Heart left ventricle (tissue), 16 donors: ENCODE measurements at regions not wholly inside any gene's neighbourhood (a gene's known extent, or its start where the extent isn't known, plus 50 kb on each side); places are given as distances from the start of the nearest gene placed in this dataset.

Experiments used
- ATAC-seq, 4 donors: fragments of 200-7000 bp; cut with Tn5 transposase; one replicate each; pipeline ENCODE4 v1.9.1; 2020 to 2022; ENCODE audit warnings: moderate library complexity in 4 of 4, mild to moderate bottlenecking in 3 of 4, moderate number of reproducible peaks in 1 of 4
- DNase-seq, 5 donors: peaks; one replicate each; pipeline ENCODE4 v3.0.0-alpha.2; 2020
- H3K27ac ChIP-seq, 12 donors: fragments of 200-600 bp; sonication (generic) in 4 of 12; one replicate each; pipeline versions ENCODE4 v1.5.0 to v1.8.0; 2016 to 2022; ENCODE audit warnings: mild to moderate bottlenecking in 2 of 12
- H3K27me3 ChIP-seq, 9 donors: fragments of 200-600 bp; sonication (generic) in 2 of 9; one replicate each; pipeline versions ENCODE4 v1.5.1 to v1.8.0; 2016 to 2022; ENCODE audit warnings: mild to moderate bottlenecking in 3 of 9
- H3K36me3 ChIP-seq, 9 donors: fragments of 200-600 bp; sonication (generic) in 2 of 9; one replicate each; pipeline versions ENCODE4 v1.5.0 to v1.8.0; 2018 to 2022; ENCODE audit warnings: mild to moderate bottlenecking in 2 of 9
- H3K4me1 ChIP-seq, 12 donors: fragments of 200-600 bp; sonication (generic) in 4 of 12; one replicate each; pipeline versions ENCODE4 v1.5.0 to v1.8.0; 2016 to 2022; ENCODE audit warnings: mild to moderate bottlenecking in 3 of 12
- H3K4me3 ChIP-seq, 12 donors: fragments of 200-600 bp; sonication (generic) in 4 of 12; one replicate each; pipeline versions ENCODE4 v1.5.0 to v1.8.0; 2017 to 2022; ENCODE audit warnings: mild to moderate bottlenecking in 9 of 12, moderate library complexity in 4 of 12
- H3K9me3 ChIP-seq, 12 donors: fragments of 200-600 bp; sonication (generic) in 4 of 12; one replicate each; pipeline versions ENCODE4 v1.5.0 to v1.8.0; 2016 to 2022; ENCODE audit warnings: mild to moderate bottlenecking in 1 of 12
- POLR2A ChIP-seq, 2 donors: fragments of 450-650 bp; IDR thresholded peaks; one replicate each; pipeline ENCODE4 v1.6.1; 2017; ENCODE audit warnings: antibody characterized with exemption in 2 of 2, mild to moderate bottlenecking in 2 of 2, moderate library complexity in 2 of 2
- WGBS, 4 donors: extraction: QIAGEN DNeasy Blood & Tissue Kit in 2 of 4; methylation state at CpG; one replicate each; pipeline versions ENCODE4 v1.1.5 to v1.1.7; 2013 to 2018; 5-methylcytosine and 5-hydroxymethylcytosine counted together
- intact Hi-C, 10 donors: fragments of 100-400 bp; cut with DNase I; formaldehyde crosslinking; loops; one replicate each; pipeline versions ENCODE4 v1.11.1 to v1.14.2; 2022
- TF ChIP-seq, protein P1 (sequence below), 12 donors: fragments of 200-600 bp; sonication (generic) in 4 of 12; IDR thresholded peaks; one replicate each; pipeline versions ENCODE4 v1.5.0 to v1.8.0; 2018 to 2022; ENCODE audit warnings: antibody characterized with exemption in 12 of 12, mild to moderate bottlenecking in 5 of 12
- donor health status: ischemic (EF 13 %, LVEDD 7.1; RV severe dilation, severe dysfunction).
- donor health status: healthy with polysubstance abuse.
- donor health status: DM: no; HTN: yes; CAD: no.
- donor health status: DM: no; HTN: no; CAD: no.
- donor health status: ischemic (EF 25% LVEDD 6.9; RV normal size, moderate dysfunction).
- donor health status: ischemic (EF 25% LVEDD 5.7; RV mildly dilated, moderate dysfunction).
- donor health status: healthy.
- donor health status: DM: yes; HTN: yes; CAD: no.
- donor health status: ischemic (EF 35%, LVEDD 5.7; RV mildly dilated, moderate dysfunction).
- donor health status: nonischemic (EF 11% LVEDD 7.7; RV severe dilation, severe dysfunction).
- donor health status: DM: yes; HTN: yes; CAD: no.
- donor health status: PGD.
- donor health status: ischemic (EF 29% LVEDD 5.4; RV normal size, mild dysfunction).
- donor health status: nonischemic (EF 23%, LVEDD 6.1; RV moderate dilation, normal function).

DNA sequence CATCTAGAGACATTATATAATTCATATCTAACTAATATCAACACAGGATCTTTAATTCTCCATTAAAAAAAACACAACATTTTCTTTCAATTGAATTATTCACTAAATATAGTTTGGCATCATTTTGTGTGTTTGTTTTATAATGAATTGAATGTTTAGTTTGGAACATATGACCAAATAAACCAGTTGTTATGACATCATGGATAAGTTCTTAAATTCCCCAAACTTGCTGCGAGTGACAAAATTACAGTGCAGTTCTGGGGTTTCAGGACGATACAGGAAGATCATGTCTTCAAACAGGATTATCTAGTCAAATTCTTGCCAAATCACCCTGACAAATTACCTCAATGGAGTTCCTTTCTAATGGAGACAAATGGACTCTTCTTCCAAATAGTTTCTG is 473.6 kb downstream of the EPM2A start:
- no peak for TF ChIP-seq POLR2A (IDR thresholded peaks at IDR 0.05)
- TF ChIP-seq, protein P1, sequence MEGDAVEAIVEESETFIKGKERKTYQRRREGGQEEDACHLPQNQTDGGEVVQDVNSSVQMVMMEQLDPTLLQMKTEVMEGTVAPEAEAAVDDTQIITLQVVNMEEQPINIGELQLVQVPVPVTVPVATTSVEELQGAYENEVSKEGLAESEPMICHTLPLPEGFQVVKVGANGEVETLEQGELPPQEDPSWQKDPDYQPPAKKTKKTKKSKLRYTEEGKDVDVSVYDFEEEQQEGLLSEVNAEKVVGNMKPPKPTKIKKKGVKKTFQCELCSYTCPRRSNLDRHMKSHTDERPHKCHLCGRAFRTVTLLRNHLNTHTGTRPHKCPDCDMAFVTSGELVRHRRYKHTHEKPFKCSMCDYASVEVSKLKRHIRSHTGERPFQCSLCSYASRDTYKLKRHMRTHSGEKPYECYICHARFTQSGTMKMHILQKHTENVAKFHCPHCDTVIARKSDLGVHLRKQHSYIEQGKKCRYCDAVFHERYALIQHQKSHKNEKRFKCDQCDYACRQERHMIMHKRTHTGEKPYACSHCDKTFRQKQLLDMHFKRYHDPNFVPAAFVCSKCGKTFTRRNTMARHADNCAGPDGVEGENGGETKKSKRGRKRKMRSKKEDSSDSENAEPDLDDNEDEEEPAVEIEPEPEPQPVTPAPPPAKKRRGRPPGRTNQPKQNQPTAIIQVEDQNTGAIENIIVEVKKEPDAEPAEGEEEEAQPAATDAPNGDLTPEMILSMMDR (IDR thresholded peaks at IDR 0.05), result no peak
- Histone ChIP-seq H3K27me3 (no peaks in the 10 kb centered on the region), H3K27ac (no peak overlapping the region), H3K4me1 (no peaks in the 10 kb centered on the region), H3K4me3 (no peak overlapping the region), H3K9me3 (no peaks in the 10 kb centered on the region), H3K36me3 (no peaks in the 10 kb centered on the region)
- DNase-seq (no peak), ATAC-seq (no peak)
- intact Hi-C loops, result no loop called here
- 71 to 84% (median 78%) methylated on average over 2 of the region's 2 CpGs for WGBS, 4 donors

DNA sequence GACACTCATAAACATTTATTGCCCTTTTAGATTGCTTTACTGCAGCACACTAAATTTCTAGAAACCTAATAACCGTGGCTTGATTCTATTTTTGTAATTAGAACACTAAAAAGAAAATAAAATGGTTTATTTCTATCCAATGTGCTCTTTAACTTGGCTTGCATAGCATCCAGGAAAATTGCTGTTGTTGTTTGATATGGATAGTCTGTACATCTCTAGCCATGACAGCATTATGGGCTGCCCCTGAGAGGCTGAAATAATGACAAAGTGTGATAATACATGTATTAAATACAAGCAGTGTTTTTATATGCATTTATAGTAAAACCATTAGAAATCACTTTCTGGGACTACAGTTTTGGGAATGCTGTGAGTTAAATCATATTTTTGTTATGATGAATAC is 472.5 kb downstream of the EPM2A start:
- H3K9me3 ChIP-seq, result no peaks in the 10 kb centered on the region
- WGBS, 4 donors, result 54 to 65% (median 62%) methylated on average over 1 of the region's 1 CpG

DNA sequence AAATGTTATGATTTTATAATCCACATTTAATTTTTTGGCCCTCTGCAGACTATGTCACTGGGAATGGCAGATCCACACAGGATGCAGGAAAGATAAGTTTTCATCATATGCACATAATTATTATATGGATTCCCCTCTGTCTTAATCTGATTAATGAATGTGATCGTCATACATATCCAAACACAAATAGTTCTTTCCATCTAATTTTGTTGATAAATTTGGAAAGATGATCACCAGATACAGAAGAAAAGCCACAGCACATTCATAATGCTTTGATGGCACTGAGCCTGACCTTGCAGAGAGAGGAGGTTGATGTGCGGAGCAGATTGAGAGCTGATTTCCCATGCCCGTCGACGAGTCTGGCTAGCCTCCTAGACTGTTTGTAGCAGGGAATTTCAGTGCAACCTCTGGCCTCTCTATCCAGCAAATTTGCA is 471.5 kb downstream of the EPM2A start:
- H3K27ac ChIP-seq, result no peak overlapping the region
- H3K9me3 ChIP-seq, result no peaks in the 10 kb centered on the region
- intact Hi-C loops, result no loop called here
- no peak overlapping the region for H3K4me3 ChIP-seq
- WGBS, 4 donors, result 49 to 59% (median 52%) methylated on average over 5 of the region's 5 CpGs
- ATAC-seq (no peak), DNase-seq (no peak)
- no peaks in the 10 kb centered on the region for H3K36me3 ChIP-seq
- H3K4me1 ChIP-seq, result no peaks in the 10 kb centered on the region
- no peaks in the 10 kb centered on the region for H3K27me3 ChIP-seq
- TF ChIP-seq, protein P1 (IDR thresholded peaks at IDR 0.05), result no peak
- no peak for TF ChIP-seq POLR2A (IDR thresholded peaks at IDR 0.05)

More for the DNA sequence above, 472.5 kb downstream of the EPM2A start:
- Histone ChIP-seq H3K27me3 (no peaks in the 10 kb centered on the region), H3K27ac (no peak overlapping the region), H3K36me3 (no peaks in the 10 kb centered on the region), H3K4me1 (no peaks in the 10 kb centered on the region), H3K4me3 (no peak overlapping the region)
- intact Hi-C loops, result no loop called here
- DNase-seq, result no peak
- ATAC-seq, result no peak
- no peak for TF ChIP-seq POLR2A (IDR thresholded peaks at IDR 0.05)
- TF ChIP-seq, protein P1 (IDR thresholded peaks at IDR 0.05), result no peak

DNA sequence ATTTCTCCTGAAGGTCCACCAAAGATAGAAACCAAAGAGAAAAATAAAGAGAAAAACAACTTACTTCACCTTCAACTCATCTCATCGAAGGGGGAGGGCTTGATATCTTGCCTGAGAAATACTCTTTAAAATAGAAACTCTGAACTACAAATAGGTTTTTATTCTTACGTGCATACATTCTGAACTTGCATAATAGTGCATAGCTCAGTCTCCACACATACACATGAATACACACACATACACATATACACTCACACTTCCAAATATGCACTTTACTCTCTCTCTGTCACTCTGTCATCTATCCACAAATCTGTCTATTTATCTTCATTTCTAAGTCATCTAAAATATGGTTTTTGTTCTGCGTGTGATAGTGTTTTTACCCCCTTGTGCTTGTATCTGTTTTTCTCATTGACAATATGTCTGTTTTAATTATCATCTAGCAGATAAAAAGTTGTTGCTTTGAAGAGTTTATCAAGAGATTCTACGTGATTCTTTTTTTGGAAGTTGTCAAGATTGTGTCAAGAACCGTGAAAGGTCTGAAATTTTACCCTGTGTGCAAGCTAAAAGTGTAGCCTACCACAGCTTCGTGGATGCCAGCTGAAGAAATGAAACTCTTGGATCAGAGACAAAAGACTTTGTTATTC is 468.8 kb downstream of the EPM2A start:
- Histone ChIP-seq H3K36me3 (no peaks in the 10 kb centered on the region), H3K27me3 (no peaks in the 10 kb centered on the region), H3K4me3 (no peak overlapping the region), H3K27ac (no peak overlapping the region), H3K9me3 (no peaks in the 10 kb centered on the region), H3K4me1 (peaks cover 0 to 3% (median 0%) of the 10 kb centered on the region in 12 donors)
- ATAC-seq, result no peak
- intact Hi-C loops, result no loop called here
- WGBS, 4 donors, result 67 to 74% (median 72%) methylated on average over 6 of the region's 6 CpGs
- no peak for TF ChIP-seq POLR2A (IDR thresholded peaks at IDR 0.05)
- TF ChIP-seq, protein P1 (IDR thresholded peaks at IDR 0.05), result no peak
- no peak for DNase-seq
